Neutrophil (primary cell): ENCODE measurements at regions not wholly inside any gene's neighbourhood (a gene's known extent, or its start where the extent isn't known, plus 50 kb on each side); places are given as distances from the start of the nearest gene placed in this dataset.

Experiments
- H3K27ac ChIP-seq: fragments of 200-600 bp; sonication (generic); 2 replicates; pipeline ENCODE4 v1.5.1; 2016; ENCODE audit warnings: mild to moderate bottlenecking, moderate library complexity
- H3K27me3 ChIP-seq: fragments of 200-600 bp; sonication (generic); 2 replicates; pipeline ENCODE4 v1.6.0; 2016; ENCODE audit warnings: mild to moderate bottlenecking
- H3K36me3 ChIP-seq: fragments of 200-600 bp; sonication (generic); 2 replicates; pipeline ENCODE4 v1.5.1; 2017
- H3K4me1 ChIP-seq, 2 experiments: fragments of 200-600 bp in 1 of 2; sonication (generic) in 1 of 2; 1 replicate in 1 of 2; 2 replicates in 1 of 2; pipeline versions ENCODE4 v1.5.1 to v1.6.1; 2013 to 2016; ENCODE audit warnings: low read depth in 1 of 2, low read length in 1 of 2, mild to moderate bottlenecking in 1 of 2, moderate library complexity in 1 of 2; ENCODE audit not compliant: control insufficient read depth in 1 of 2, insufficient read depth in 1 of 2
- H3K4me3 ChIP-seq, 2 experiments: fragments of 200-600 bp in 1 of 2; sonication (generic) in 1 of 2; 1 replicate in 1 of 2; 2 replicates in 1 of 2; pipeline ENCODE4 v1.5.1; 2013 to 2016; ENCODE audit warnings: low read depth in 1 of 2, low read length in 1 of 2, mild to moderate bottlenecking in 1 of 2, moderate library complexity in 1 of 2
- H3K9me3 ChIP-seq: fragments of 200-600 bp; sonication (generic); 2 replicates; pipeline ENCODE4 v1.5.1; 2016
- TF ChIP-seq, protein P1 (sequence below): fragments of 200-600 bp; sonication (generic); IDR thresholded peaks from 2 replicates; pipeline ENCODE4 v1.5.1; 2016; ENCODE audit warnings: antibody characterized with exemption

DNA sequence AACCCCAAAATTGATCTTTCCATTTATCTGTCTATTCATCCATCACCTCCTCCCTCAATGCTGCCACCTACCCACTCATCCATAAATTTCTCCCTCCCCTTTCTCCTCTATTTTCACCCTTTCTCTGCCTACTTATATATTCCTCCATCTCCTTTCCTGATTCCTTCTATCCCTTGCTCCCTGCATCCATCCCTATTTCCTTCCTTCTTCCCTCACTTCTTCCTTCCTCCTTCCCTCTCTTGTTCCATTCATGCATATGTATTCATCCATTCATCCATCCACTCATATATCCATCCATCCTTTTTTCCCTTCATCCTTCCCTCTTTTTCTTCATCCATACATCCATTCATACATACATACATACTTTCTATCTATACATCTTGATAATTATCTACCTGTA lies 76.3 kb upstream of the GGTLC1 start:
- H3K4me3 ChIP-seq, result no peak overlapping the region
- no peak overlapping the region for H3K27ac ChIP-seq
- H3K9me3 ChIP-seq, result no peaks in the 10 kb centered on the region
- H3K27me3 ChIP-seq, result no peaks in the 10 kb centered on the region
- no peaks in the 10 kb centered on the region for H3K4me1 ChIP-seq
- TF ChIP-seq, protein P1, sequence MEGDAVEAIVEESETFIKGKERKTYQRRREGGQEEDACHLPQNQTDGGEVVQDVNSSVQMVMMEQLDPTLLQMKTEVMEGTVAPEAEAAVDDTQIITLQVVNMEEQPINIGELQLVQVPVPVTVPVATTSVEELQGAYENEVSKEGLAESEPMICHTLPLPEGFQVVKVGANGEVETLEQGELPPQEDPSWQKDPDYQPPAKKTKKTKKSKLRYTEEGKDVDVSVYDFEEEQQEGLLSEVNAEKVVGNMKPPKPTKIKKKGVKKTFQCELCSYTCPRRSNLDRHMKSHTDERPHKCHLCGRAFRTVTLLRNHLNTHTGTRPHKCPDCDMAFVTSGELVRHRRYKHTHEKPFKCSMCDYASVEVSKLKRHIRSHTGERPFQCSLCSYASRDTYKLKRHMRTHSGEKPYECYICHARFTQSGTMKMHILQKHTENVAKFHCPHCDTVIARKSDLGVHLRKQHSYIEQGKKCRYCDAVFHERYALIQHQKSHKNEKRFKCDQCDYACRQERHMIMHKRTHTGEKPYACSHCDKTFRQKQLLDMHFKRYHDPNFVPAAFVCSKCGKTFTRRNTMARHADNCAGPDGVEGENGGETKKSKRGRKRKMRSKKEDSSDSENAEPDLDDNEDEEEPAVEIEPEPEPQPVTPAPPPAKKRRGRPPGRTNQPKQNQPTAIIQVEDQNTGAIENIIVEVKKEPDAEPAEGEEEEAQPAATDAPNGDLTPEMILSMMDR, result no peak
- no peaks in the 10 kb centered on the region for H3K36me3 ChIP-seq

DNA sequence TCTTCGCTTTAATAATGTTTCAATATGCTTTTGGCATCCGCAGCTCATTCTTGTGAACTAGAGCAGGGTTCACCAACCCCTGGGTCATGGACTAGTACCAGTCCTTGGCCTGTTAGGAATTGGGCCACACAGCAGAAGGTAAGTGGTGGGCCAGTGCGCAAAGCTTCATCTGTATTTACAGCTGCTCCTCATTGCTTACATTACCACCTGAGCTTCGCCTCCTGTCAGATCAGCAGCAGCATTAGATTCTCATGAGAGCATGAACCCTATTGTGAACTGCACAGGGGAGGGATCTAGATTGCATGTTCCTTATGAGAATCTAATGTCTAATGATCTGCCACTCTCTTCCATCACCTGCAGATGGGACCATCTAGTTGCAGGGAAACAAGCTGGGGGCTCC lies 75.5 kb upstream of the GGTLC1 start:
- Histone ChIP-seq H3K4me3 (no peak overlapping the region), H3K4me1 (no peaks in the 10 kb centered on the region), H3K27ac (no peak overlapping the region), H3K27me3 (no peaks in the 10 kb centered on the region), H3K9me3 (no peaks in the 10 kb centered on the region), H3K36me3 (no peaks in the 10 kb centered on the region)
- TF ChIP-seq, protein P1, result no peak

DNA sequence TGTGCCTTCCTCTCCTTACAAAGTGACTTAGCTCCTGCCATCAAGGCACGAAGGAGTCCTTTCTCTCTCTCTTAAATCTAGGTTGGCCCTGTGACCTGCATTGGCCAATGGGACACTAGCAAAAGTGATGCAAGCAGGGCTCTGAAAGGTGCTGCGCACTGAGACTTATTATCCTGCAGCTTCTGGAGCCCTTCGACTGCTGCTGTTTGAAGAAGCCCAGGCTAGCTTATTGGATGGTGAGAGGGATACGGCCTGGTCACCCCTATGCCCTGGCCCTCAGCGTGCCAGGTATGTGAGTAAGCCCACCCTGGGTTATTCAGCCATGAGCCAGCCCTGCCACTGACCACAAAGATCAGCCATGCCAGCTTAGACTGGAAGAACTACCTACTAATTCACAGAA lies 74.5 kb upstream of the GGTLC1 start:
- Histone ChIP-seq H3K27me3 (no peaks in the 10 kb centered on the region), H3K4me3 (no peak overlapping the region), H3K4me1 (no peaks in the 10 kb centered on the region), H3K36me3 (no peaks in the 10 kb centered on the region), H3K27ac (no peak overlapping the region), H3K9me3 (no peaks in the 10 kb centered on the region)
- TF ChIP-seq, protein P1, result no peak

DNA sequence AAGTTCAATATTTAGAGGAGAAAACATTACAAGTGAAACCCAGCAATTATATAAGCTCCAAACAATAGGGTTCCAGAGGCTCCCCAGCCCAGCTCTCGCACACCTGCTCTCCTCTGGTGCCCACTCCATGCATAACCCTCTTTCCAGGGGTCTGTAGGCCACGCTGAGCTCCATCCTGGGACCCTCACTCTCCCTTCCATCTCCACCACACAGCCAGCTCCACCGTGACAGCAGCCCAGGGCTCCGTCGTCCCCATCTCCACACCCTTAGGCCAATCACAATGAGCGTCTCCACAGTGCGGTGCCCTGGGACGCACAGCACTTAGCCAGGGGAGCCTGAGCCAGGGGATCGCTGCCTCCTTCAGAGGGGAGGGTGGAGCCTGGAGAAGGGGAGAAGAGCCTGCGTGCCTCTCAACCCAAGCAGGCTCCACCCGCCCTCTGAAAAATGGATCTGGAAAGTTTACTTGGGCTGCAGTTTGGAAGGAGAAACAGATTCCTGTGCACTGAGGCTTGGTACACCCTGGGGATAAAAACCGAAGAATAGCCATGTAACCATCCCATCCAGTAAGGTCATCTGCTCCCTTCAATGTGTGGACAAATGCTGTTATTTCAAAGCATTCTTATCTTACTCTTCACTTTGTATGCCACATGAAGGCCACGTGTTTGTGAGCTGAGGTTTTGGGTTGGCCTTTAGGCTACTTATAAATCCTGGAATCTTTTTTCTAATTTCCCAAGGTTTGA lies 72.4 kb upstream of the GGTLC1 start:
- H3K36me3 ChIP-seq, result no peaks in the 10 kb centered on the region
- no peak overlapping the region for H3K4me3 ChIP-seq
- H3K27me3 ChIP-seq, result no peaks in the 10 kb centered on the region
- no peaks in the 10 kb centered on the region for H3K9me3 ChIP-seq
- H3K4me1 ChIP-seq, result no peaks in the 10 kb centered on the region
- TF ChIP-seq, protein P1, result no peak
- no peak overlapping the region for H3K27ac ChIP-seq

GRCh38 chr20:24059174-24059573 lies 70.6 kb upstream of the GGTLC1 start:
- Histone ChIP-seq H3K27ac (no peak overlapping the region), H3K9me3 (no peaks in the 10 kb centered on the region), H3K36me3 (no peaks in the 10 kb centered on the region), H3K4me1 (no peaks in the 10 kb centered on the region), H3K27me3 (no peaks in the 10 kb centered on the region), H3K4me3 (no peak overlapping the region)
- TF ChIP-seq, protein P1, result no peak
